ENCODE measurements at regions not wholly inside any gene's neighbourhood (a gene's known extent, or its start where the extent isn't known, plus 50 kb on each side); places are given as distances from the start of the nearest gene placed in this dataset.

DNA sequence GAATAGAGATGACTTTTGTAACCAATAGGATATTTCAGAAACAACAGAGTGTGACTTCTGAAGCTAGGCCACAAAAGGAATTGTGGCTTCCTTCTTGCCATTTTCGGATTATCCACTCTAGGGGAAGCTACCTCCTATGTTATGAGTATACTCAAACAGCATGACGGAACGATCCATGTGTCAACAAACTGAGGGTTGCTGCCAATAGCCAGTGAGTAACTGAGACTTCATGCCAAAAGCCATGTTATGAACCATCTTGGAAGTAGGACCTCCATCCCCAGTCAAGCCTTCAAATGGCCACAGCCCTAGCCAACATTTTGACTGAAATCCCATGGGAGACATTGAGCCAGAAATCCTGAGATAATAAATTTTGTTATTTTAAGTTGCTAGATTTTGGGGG lies 69.0 kb upstream of the IL6 start:
- DNase-seq (ENCODE audit: low read depth in 2 of 2), result no peak

DNA sequence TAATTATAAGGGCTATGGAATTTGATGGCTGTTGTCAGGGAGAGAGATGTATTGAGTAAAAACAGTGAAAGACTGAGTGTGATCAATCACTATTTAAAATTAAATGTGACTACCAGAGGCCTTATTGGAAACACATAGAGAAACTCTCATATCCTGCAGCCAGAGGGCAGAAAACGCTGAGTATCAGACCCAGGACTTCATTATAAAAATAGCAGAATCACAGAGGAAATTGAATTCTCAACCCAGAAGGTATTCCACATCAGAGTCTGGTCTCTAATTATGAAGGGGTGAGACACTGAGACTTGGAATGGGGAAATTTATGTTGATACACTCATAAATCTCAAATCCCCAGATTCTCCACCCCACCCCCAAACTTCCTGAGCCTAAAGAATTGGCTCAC lies 69.5 kb upstream of the IL6 start:
- no peak for DNase-seq (ENCODE audit: low read depth in 2 of 2)

DNA sequence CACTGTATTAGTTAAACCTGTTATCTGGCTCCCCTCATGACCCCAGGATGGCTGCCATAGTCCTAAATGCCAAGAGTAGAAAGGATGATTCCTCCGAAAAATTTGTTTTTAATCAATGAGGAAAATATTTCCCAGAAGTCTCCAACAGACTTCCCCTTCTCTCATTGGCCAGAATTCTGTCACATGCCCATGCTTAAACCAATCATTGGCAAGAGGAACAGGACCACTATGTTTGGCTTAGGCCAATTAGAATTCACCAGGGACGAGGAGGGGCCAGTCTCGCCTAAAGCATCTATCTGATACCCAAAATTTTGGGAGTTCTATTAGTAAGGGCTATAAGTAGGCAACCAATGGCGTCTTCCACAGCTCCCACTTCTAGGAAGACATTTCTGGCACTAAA lies 71.2 kb upstream of the IL6 start:
- no peak for DNase-seq (ENCODE audit: low read depth in 2 of 2)

DNA sequence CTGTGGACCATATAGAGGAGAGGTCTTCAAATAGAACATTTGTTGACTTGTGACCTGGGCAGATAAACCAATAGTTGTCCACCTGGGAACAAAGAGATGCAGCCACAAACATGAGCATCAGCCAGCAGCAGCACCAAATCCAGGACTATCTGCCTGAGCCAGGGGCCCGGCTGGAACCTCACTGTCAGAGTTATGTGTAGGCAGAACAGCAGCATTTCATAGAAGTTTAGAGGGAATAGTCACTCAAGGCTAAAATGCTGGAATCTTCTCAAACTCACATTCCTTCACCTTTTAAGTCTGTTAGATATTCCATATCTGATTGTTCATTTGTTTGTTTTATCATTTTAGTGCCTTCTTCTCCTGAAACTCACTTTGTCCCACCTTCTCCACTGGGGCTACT lies 72.2 kb upstream of the IL6 start:
- no peak for DNase-seq (ENCODE audit: low read depth in 2 of 2)

DNA sequence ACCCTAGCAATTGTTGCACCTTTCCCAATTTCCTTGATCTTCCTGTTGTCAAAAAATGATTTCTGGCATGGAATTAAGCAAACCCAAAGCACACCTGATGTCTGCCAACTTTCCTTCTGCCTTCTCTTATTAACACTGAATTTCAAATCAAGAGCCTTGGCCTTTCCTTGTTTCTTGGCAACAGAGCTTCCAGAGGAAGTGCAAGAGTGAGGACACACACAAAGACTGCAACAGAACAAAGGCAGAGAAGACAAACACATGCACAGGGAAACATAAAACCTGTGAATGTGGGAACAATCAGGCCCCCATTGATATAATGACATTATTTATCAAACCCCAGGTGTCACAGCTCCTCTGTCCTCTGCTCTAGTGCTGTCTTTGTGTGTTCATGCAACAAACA lies 73.0 kb upstream of the IL6 start:
- no peak for DNase-seq (ENCODE audit: low read depth in 2 of 2)

DNA sequence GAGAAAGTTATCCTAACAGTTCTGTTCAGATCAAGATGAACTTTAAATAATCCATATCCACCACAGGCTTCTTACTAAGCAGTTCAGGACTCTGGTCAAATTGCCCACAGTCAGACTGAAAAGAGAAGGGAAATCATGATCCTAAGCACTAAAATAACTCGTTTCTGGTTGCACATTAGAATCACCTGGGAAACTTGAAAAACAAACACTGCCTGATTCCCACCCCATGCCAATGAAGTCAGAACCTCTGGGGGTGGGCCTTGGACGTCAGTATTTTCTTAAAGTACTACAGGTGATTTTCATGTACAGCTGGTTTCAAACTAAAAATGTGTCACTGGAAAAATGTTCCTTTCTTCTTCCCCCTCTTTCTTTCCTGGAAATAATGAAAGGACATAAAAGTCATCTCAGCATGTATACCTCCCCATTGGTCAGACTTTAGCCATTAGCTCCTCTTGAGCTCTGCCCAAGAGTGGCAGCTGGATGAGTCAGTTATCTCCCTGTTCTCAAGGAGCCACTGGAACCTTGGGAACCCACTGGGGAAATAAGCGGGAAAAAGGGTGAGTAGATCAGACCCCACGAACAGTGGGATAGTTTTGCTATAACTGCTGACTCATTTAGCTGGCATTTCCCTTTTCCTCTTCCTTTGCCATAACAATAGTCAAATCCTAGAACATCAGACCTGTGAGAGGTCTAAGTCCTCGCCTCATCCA lies 75.3 kb upstream of the IL6 start:
- DNase-seq (ENCODE audit: low read depth in 2 of 2), result no peak

DNA sequence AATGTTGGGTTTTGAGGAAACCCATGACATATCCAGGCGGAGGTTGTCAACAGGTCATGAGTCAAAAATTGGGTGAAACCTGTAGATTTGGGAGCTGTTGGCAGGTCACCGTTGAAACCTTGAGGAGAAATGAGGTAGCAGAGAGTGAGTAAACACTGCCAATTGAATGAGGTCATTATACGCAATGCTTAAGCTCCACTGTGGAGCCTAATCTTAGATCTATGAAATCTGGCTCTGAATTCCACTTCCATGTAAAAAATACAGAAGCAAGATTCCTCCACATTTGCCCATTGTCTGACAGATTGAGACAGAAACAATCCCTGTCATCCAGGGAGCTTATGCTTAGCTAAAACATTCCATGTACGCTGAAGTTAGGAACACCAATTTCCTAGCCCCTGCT lies 76.0 kb upstream of the IL6 start:
- DNase-seq (ENCODE audit: low read depth in 2 of 2), result no peak

DNA sequence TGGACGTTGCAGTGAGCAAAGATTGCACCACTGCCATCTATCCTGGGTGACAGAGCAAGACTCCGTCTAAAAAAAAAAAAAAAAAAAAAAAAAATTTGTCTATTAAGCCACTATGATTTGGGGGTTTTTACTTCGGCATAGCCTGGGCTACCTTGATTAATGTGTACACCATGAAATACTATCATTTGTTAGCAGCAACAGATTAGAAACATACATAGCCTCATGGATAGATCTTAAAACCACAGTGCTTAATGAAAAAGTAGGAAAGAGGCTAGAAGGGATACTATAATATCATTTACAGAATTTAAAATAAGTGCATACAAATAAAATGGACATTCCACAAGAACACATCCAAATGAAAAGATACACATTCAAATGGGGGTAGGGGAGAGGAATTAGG lies 77.3 kb upstream of the IL6 start:
- DNase-seq (ENCODE audit: low read depth in 2 of 2), result no peak

DNA sequence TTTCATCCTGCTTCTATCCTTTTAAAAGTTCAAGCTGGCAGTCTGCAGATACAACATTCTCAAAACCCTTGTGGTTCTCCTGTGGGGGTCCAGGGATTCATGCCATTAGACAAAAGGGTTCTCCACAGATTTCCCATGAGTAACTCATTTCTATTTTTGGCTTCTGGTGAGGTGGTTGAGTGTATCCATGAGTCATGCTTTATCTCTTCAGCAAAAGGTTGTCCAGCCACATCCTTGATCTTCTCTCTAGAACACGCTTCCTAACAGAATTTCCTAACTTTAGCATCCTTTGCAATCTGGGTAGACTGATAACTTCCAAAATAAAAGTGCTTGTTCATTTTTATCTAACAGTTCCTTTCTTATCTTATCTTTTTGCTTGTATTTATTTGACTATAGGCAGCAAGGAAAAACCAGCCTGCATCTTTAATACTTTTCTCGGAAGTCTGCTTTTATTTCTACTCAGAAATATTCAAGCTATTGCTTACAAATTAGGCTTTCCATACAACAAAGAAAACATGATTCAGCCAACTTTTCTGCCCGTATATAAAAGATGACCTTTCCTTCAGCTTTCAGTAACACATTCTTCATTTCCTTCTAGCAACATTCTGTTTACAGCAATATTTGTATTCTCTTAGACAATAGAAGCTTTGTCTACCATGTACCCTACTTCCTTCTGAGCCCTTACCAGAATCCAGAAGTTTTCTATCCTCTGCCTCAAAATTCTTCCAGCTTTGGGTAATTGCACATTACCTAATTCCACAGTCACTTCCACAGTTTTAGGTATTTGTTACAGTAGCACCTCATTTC lies 79.3 kb upstream of the IL6 start:
- no peak for DNase-seq (ENCODE audit: low read depth in 2 of 2)

DNA sequence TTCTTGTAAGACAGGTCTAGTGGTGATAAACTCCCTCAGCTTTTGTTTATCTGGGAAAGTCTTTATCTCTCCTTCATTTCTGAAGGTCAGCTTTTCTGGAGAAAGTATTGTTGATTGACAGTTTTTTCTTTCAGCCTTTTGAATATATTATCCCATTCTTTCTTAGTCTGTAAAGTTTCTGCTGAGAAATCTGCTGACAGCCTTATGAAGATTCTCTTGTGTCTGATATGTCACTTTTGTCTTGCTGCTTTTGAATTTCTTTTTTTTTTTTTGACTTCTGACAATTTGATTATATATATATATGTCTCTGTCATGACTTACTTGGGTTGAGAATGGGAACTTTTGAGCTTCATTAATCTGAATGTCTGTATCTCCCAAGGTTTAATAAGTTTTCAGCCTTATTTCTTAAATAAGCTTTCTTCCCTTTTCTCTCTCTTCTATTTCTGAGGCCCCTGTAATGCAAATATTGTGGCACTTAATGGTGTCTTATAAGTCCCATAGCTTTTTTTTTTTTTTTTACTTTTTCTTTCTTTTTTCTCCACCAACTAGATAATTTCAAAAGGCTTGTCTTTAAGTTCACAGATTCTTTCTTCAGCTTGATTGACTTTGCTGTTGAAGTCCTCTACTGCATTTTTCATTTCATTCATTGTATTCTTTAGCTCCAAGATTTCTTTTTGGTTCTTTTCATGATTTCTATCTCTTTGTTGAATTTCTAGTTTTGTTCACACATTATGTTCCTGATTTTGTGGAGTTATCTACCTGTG lies 81.4 kb upstream of the IL6 start:
- DNase-seq (ENCODE audit: low read depth in 2 of 2), result no peak

DNA sequence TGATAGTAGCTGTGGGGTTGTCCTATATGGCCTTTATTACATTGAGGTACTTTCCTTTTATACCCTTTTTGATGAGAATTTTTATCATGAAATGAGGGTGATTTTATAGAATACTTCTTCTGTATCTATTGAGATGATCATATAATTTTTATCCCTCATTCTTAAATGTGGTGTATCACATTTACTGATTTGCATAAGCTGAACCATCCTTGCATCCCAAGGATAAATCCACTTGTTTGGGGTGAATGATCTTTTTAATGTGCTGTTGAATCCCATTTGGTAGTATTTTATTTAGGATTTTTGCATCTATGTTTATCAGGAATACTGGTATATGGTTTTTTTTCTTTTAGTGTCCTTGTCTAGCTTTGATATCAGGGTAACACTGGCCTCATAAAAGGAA lies 84.5 kb upstream of the IL6 start:
- DNase-seq (ENCODE audit: low read depth in 2 of 2), result no peak

DNA sequence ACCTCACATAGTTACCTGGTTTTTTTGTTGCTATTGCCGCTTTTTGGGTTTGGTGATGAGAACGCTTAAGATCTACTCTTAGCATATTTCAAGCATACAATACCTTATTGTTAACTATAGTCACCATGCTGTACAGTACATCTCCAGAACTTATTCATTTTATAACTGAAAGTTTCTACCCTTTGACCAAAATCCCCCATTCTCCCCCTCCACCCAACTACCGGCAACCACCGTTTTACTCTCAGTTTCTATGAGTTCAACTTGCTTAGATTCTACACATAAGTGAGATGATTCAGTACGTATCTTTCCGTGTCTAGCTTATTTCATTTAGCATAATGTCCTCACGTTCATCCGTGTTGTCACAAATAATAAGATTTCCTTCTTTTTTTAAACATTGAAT lies 86.7 kb upstream of the IL6 start:
- DNase-seq (ENCODE audit: low read depth in 2 of 2), result no peak

DNA sequence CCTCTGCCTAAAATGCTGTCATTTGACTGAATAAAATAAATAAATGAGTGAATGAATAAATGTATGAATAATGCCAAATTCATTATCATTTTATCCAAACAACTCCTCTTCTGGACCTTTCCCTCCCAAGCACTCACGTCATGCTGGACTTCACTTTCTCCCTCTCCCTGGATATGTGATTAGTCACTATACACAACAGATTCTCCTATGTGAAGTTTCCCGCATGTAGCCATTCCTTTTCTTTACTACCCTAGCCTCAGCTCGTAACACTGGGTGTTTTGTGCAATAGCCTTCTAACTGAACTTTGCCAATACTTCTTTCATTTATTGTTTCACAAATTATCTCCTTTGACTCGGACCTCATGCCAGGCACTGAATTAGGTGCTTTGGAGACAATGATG lies 87.6 kb upstream of the IL6 start:
- DNase-seq (ENCODE audit: low read depth in 2 of 2), result no peak

DNA sequence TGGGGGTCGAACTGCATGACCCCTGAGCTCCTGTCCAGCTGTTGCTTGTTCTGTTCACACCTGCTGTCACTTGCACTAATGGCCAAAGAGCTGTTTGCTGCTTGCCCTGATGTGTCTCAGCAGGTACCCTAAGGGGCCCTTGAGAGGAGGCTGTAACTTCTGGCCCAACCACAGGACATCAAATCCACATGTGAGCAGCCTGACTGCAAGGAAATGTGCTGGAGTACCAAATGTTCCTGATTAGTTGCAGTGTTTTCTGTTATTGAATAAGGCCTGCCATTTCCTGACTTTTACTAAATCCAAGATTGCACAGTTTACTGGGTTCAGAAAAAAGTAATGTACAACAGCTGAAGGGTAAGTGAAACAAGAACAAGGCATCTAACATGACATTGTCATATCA lies 91.7 kb upstream of the IL6 start:
- DNase-seq (ENCODE audit: low read depth in 2 of 2), result no peak

DNA sequence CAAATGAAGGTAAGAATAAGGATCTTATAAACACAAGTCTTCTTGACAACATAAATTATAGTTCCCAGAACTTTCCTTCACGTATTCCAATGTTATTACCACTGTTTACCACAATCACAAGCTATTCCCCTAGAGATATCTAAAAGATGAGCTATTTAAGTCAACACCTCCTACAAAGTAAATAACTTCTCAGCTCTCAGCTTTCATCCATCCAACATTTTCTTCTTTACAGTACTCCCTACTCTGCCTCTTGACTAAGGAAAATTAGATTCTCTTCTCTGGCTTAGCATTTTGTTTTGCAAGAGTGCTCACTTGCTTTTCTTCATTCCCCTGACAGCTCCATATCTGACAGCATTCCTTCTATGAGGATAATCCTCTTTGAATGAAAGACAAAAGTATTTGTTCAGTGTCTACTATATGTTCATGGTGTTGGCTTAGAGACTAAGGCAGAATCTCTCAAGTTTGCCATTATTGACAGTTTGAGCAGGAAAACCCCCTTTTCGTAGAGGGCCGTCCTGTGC lies 93.0 kb upstream of the IL6 start:
- no peak for DNase-seq (ENCODE audit: low read depth in 2 of 2)

DNA sequence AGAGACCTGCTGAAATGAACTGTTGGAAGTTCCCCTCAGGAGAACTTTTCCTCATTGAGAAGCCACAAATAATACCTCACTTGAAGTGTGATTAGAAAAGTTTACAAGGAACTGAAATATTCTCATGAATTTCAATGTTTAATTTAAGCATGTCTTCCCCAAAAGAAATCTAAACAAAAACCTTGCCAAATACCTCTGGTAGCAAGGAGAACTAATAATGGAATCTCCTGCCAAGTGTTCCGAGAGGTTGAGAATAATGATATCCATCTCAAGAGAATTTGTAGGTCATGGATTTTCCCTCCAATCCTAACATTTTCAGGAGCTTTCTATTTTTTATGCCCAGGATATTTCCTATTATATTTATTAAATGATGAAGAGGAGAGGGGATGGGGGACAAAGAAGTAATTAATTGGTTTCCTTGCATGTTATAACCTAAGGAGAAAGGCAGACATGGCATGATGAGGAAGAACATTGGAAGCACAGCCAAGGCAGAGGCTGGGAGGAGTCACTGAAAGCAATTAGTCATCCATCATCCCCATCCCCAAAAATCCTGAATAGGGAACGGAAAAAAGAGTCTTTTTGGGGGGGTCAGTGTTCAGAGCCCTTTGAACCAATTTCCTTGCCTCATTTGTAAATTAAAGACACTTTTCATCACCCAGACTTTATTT lies 93.6 kb upstream of the IL6 start:
- DNase-seq (ENCODE audit: low read depth in 2 of 2), result no peak

DNA sequence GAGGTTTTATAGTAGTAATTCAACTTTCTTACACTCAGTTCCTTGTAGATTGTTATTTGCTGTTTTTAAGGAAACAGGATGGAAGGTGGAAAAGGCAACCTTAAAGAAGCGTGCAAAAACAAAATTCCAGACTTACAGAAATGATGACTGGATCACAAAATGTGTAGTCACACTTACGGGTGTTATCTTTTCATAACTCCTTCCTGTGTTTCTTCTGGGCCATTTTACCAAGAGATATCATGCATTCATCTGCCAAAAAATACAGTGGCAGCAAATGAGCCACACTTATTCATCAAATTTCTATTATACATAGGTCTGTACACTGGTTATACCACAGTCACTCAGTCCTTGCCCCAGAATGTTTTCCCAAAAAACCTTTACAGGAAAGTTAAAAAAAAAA lies 94.3 kb upstream of the IL6 start:
- no peak for DNase-seq (ENCODE audit: low read depth in 2 of 2)

DNA sequence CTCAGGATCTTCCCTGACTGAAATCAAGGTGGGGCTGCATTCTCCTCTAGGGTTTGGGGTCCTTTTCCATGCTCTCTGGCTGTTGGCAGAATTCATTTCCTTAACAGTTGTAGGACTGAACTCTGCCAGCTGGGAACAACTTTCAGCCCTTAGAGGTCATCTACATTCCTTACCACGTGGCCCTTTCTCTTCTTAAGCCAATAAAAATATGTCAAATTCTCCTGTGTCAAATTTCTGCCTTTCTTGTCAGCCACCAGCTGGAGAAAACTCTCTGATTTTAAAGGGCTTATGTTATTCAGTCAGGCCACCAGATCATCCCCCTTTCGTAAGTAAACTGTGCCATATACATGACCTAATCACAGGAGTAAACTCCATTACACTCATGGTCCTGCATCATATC lies 95.3 kb upstream of the IL6 start:
- DNase-seq (ENCODE audit: low read depth in 2 of 2), result no peak

DNA sequence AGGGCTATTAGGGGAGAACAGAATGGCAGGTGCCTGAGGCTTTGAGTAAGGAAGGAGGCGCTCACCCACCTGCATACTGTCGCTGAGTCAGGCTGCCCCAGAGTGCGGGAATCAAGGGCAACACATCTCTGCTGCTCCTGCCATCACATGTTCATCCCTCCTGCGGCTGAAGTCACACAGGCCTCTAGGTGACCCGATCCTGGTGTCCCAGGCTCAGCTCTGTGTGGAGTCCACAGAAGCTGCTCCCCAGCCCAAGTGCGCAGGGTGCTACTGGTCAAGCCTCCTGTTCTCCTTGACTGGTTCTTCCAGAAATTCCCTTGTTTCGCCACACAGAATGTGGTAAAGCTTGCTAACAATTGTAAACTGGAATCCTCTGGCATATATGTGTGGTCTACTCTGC lies 96.9 kb upstream of the IL6 start:
- DNase-seq (ENCODE audit: low read depth in 2 of 2), result no peak

DNA sequence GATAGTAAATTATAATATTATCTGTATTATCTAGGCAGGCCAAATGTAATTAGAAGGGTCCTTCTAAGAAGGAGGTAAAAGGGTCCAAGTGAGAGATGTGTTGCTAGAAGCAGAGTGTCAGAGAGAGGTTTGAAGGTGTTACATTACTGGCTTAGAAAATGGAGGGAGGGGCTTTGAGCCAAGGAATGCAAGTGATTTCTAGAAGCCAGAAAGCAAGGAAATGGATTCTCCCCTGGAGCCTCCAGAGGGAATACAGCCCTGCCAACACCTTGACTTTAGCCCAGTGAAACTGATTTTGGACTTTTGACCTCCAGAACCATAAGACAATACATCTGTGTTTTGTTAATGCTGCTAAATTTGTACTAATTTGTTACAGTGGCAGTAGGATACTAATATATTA lies 97.9 kb upstream of the IL6 start:
- no peak for DNase-seq (ENCODE audit: low read depth in 2 of 2)

DNA sequence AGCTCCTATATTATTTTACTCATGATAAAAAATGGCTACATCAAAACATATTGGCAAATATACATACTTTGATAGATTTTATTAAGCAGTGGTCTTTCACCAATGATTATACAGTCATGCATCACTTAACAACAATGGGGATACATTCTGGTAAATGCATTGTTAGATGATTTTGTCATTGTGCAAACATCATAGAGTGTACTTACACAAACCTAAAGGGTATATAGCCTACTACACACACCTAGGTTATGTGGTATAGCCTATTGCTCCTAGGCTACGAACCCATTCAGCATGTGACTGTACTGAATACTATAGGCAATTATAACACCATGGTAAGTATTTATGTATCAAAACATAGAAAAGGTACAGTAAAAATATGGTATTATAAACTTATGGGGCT lies 98.9 kb upstream of the IL6 start:
- no peak for DNase-seq (ENCODE audit: low read depth in 2 of 2)

DNA sequence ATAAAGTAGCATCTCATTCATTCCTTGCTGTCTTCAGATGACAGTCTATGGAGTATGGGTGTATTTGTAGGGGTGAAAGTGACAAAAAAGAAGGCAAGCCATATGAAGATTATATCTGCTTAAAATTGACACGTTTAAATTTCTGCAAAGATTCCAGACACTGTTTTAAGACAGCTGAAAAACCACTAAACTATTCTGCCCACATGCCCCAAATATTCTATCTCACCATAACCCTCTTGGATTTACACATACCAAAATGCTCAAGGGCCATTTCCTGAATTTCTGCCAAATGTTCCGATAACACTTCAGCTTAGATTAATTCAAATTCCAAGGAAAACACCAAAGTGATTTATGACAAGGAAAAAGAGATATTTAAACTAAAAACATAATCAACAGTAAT lies 99.9 kb upstream of the IL6 start:
- DNase-seq (ENCODE audit: low read depth in 2 of 2), result no peak
